ENCODE measurements at regions not wholly inside any gene's neighbourhood (a gene's known extent, or its start where the extent isn't known, plus 50 kb on each side); places are given as distances from the start of the nearest gene placed in this dataset.
A peak's percentile ranks its signal among the peaks of the same experiment; 100 is the strongest.

DNA sequence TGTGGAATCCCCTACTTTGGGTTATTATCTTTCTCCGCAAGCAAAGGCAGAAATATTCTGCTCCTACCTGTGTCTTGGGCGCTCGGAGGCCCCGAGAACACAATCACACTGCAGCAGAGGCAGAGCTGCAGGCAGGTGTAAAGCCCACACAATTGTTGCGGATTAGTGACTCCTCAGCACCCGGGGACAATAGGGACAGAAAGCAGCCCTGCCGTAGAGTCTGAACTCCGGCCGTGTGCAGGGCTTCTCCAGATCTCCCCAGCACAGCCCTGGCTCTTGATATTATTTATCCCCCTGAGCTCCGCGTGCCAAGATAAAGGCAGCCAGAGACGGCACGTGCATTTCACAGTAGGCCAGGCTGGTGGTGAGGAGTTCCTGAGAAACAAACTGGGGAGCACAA, 229.2 kb downstream of the EN1 start:
- DNase-seq = no peak
- Histone ChIP-seq H3K36me3 (ENCODE audit: control insufficient read depth, insufficient read depth, low read length) (no peaks in the 10 kb centered on the region), H3K4me3 (ENCODE audit: low read depth, low read length) (no peak overlapping the region), H3K4me1 (peaks cover 27% of the 10 kb centered on the region), H3K27me3 (replicated peaks; ENCODE audit: control insufficient read depth, insufficient read depth, low read length) (no peaks in the 10 kb centered on the region), H3K9me3 (no peaks in the 10 kb centered on the region)
- intact Hi-C loops (cut with micrococcal nuclease; ENCODE audit: unreplicated experiment) = no loop called here
- CTCF ChIA-PET = no interaction called here
- BruUV-seq (replicated peaks) = no TSS peak
- Mint-ChIP-seq H3K36me3 (ENCODE audit: insufficient read depth, unreplicated experiment) (no peaks in the 10 kb centered on the region), H3K9me3 (ENCODE audit: unreplicated experiment) (no peaks in the 10 kb centered on the region), H3K27ac (ENCODE audit: unreplicated experiment) (no peak overlapping the region), H3K27me3 (ENCODE audit: insufficient read depth, unreplicated experiment) (no peaks in the 10 kb centered on the region), H3K4me1 (ENCODE audit: low read depth, unreplicated experiment) (peaks cover 18% of the 10 kb centered on the region), H3K4me3 (ENCODE audit: unreplicated experiment) (no peak overlapping the region)
- POLR2A ChIA-PET = no interaction called here
- TF ChIP-seq CTCF (IDR thresholded peaks at IDR 0.05; ENCODE audit: insufficient read depth in 1 of 2, low read depth in 1 of 2, low read length in 1 of 2, severe bottlenecking in 1 of 2, unreplicated experiment in 1 of 2) = no peak

- BruUV-seq (replicated peaks) = no TSS peak
- CTCF ChIA-PET = no interaction called here
- no peak for TF ChIP-seq CTCF (IDR thresholded peaks at IDR 0.05; ENCODE audit: insufficient read depth in 1 of 2, low read depth in 1 of 2, low read length in 1 of 2, severe bottlenecking in 1 of 2, unreplicated experiment in 1 of 2)
- Histone ChIP-seq H3K9me3 (no peaks in the 10 kb centered on the region), H3K4me1 (peaks cover 43% of the 10 kb centered on the region), H3K4me3 (ENCODE audit: low read depth, low read length) (no peak overlapping the region), H3K27me3 (replicated peaks; ENCODE audit: control insufficient read depth, insufficient read depth, low read length) (no peaks in the 10 kb centered on the region), H3K36me3 (ENCODE audit: control insufficient read depth, insufficient read depth, low read length) (no peaks in the 10 kb centered on the region)
- intact Hi-C loops (cut with micrococcal nuclease; ENCODE audit: unreplicated experiment) = no loop called here
- Mint-ChIP-seq H3K4me1 (ENCODE audit: low read depth, unreplicated experiment) (peaks cover 30% of the 10 kb centered on the region), H3K27ac (ENCODE audit: unreplicated experiment) (no peak overlapping the region), H3K4me3 (ENCODE audit: unreplicated experiment) (no peak overlapping the region), H3K36me3 (ENCODE audit: insufficient read depth, unreplicated experiment) (no peaks in the 10 kb centered on the region), H3K9me3 (ENCODE audit: unreplicated experiment) (no peaks in the 10 kb centered on the region), H3K27me3 (ENCODE audit: insufficient read depth, unreplicated experiment) (no peaks in the 10 kb centered on the region)
- POLR2A ChIA-PET = no interaction called here
- DNase-seq = no peak
Observed at GRCh38 chr2:118616432-118616831, 231.0 kb downstream of the EN1 start.

GRCh38 chr2:118614841-118615271, 232.6 kb downstream of the EN1 start:
- Histone ChIP-seq H3K4me1 (peaks cover 44% of the 10 kb centered on the region), H3K4me3 (ENCODE audit: low read depth, low read length) (no peak overlapping the region), H3K9me3 (no peaks in the 10 kb centered on the region), H3K27me3 (replicated peaks; ENCODE audit: control insufficient read depth, insufficient read depth, low read length) (no peaks in the 10 kb centered on the region), H3K36me3 (ENCODE audit: control insufficient read depth, insufficient read depth, low read length) (no peaks in the 10 kb centered on the region)
- Mint-ChIP-seq H3K9me3 (ENCODE audit: unreplicated experiment) (no peaks in the 10 kb centered on the region), H3K4me1 (ENCODE audit: low read depth, unreplicated experiment) (peaks cover 30% of the 10 kb centered on the region), H3K4me3 (ENCODE audit: unreplicated experiment) (no peak overlapping the region), H3K27ac (ENCODE audit: unreplicated experiment) (peak overlapping the region; percentile 24), H3K27me3 (ENCODE audit: insufficient read depth, unreplicated experiment) (no peaks in the 10 kb centered on the region), H3K36me3 (ENCODE audit: insufficient read depth, unreplicated experiment) (no peaks in the 10 kb centered on the region)
- intact Hi-C loops (cut with micrococcal nuclease; ENCODE audit: unreplicated experiment) = loop anchor here (2.0 kb wide), 1 partner anchor 24 kb away; no protein-coding TSS in a partner anchor
- POLR2A ChIA-PET = no interaction called here
- no TSS peak for BruUV-seq (replicated peaks)
- TF ChIP-seq CTCF (IDR thresholded peaks at IDR 0.05; ENCODE audit: insufficient read depth in 1 of 2, low read depth in 1 of 2, low read length in 1 of 2, severe bottlenecking in 1 of 2, unreplicated experiment in 1 of 2) = no peak
- CTCF ChIA-PET = no interaction called here
- DNase-seq = no peak

Measured in Caco-2 (cell line).